HAP-1 (cell line): ENCODE measurements at regions not wholly inside any gene's neighbourhood (a gene's known extent, or its start where the extent isn't known, plus 50 kb on each side); places are given as distances from the start of the nearest gene placed in this dataset.

ENCODE experiments used
- DNase-seq, 2 experiments: peaks; one replicate each; pipeline ENCODE4 v3.0.0-alpha.2; 2016 to 2020; ENCODE audit warnings: low spot score in 2 of 2
- H3K27me3 ChIP-seq: fragments of 250-450 bp; sonication (Bioruptor Pico); 2 replicates; pipeline ENCODE4 v1.5.1; 2020; ENCODE audit warnings: low read depth, mild to moderate bottlenecking, moderate library complexity
- H3K36me3 ChIP-seq: fragments of 250-450 bp; sonication (Bioruptor Pico); replicated peaks from 2 replicates; pipeline ENCODE4 v1.5.1; 2020; ENCODE audit warnings: mild to moderate bottlenecking
- H3K4me1 ChIP-seq: fragments of 250-450 bp; sonication (Bioruptor Pico); 2 replicates; pipeline ENCODE4 v1.5.1; 2020; ENCODE audit warnings: mild to moderate bottlenecking
- H3K4me3 ChIP-seq: fragments of 250-450 bp; sonication (Bioruptor Pico); 2 replicates; pipeline ENCODE4 v1.5.1; 2020; ENCODE audit warnings: mild to moderate bottlenecking, moderate library complexity
- H3K9me3 ChIP-seq: fragments of 250-450 bp; sonication (Bioruptor Pico); 2 replicates; pipeline ENCODE4 v1.5.1; 2020; ENCODE audit warnings: mild to moderate bottlenecking, moderate library complexity
- in situ Hi-C: fragments of 300-500 bp; cut with MboI; formaldehyde crosslinking; loops from 3 replicates; pipeline ENCODE4 v1.14.3; 2020; ENCODE audit warnings: low sequenced_read_pairs, inconsistent platforms, mixed read lengths

DNA sequence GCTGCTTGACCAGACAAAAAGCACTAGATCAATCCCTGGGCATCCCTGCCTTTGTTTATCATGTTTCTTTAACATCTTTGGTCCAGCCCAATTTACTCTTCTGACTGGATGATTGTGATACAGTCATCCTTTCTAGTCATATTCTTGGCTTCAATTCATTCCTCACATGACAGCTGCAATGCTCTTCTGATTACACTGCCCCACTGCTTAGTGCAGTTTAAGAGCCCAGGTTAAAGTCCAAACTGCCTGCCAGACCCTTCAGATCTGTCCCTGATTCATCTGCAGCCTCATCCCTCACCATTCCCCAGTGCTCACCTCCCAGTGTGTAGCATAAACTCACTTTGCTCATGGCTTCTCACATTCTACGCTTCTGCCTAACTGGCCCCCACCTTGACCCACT lies 383.8 kb downstream of the TNS3 start:
- Histone ChIP-seq H3K4me1 (no peaks in the 10 kb centered on the region), H3K9me3 (no peaks in the 10 kb centered on the region), H3K36me3 (no peaks in the 10 kb centered on the region), H3K27me3 (no peaks in the 10 kb centered on the region), H3K4me3 (no peak overlapping the region)
- in situ Hi-C loops = no loop called here
- no peak for DNase-seq

DNA sequence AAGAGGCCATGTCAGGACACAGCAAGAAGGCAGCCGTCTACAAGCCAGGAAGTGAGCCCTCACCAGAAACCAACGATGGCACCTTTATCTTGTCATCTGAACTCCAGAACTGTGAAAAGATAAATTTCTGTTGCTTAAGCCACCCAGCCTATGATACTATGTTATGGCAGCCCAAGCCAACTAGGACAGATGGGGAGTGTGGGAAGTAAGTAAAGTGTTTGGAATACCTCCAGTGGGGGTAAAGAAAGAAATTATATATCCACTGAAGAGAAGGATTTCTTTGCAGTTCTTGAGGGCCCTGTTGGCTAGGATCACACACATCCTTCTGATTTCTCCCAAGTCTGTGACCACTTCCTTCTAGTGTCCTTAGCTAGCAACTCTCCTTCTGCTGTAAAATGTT lies 384.4 kb downstream of the TNS3 start:
- no peak overlapping the region for H3K4me3 ChIP-seq
- H3K4me1 ChIP-seq = no peaks in the 10 kb centered on the region
- no peak for DNase-seq
- in situ Hi-C loops = no loop called here
- no peaks in the 10 kb centered on the region for H3K9me3 ChIP-seq
- no peaks in the 10 kb centered on the region for H3K27me3 ChIP-seq
- H3K36me3 ChIP-seq = no peaks in the 10 kb centered on the region

DNA sequence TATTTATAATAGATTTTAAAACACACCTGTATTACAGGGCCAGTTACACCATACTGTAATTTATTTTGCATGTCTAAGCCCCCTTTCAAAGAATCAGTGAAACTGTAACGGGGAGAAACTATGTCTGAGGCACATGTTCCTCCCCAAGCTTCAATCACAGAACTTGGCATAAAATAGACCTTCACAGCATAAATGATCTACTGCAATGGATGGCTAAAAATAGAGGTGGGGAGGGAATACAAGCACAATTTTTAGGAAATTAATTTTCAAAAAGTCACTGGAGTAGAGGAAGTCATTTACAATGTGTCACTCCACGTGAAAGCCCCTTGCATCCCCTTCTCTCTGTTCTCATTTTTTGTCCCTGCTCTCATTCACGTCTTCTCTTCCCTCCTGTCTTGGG lies 385.2 kb downstream of the TNS3 start:
- in situ Hi-C loops = no loop called here
- Histone ChIP-seq H3K27me3 (no peaks in the 10 kb centered on the region), H3K9me3 (no peaks in the 10 kb centered on the region), H3K4me3 (no peak overlapping the region), H3K36me3 (no peaks in the 10 kb centered on the region), H3K4me1 (no peaks in the 10 kb centered on the region)
- no peak for DNase-seq

DNA sequence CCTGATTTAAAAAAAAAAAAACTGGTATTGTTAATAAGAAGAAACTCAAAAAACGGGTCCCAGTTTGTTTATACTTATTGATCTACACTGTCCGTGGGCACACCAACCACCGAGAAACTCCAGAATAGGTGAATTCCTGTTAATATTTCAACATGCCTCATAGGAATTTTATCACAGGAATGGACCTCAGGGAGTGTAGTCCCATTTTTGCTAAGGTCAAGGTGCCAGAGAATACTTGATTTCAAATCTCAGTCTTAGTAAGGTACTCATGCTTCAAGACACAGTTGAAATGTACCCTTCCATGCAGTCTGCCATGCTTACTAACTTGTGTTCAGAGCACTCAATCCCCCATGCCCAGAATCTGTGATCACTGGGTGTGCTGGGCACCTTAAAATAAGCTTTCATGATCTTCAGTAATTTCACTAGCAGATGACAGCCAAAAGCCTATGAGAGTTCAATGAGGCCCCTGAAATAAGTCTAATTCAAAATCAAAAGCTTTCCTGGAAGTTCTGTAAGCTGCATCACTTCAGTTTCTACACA lies 385.7 kb downstream of the TNS3 start:
- Histone ChIP-seq H3K4me3 (no peak overlapping the region), H3K27me3 (no peaks in the 10 kb centered on the region), H3K36me3 (no peaks in the 10 kb centered on the region), H3K9me3 (no peaks in the 10 kb centered on the region), H3K4me1 (no peaks in the 10 kb centered on the region)
- DNase-seq = no peak
- in situ Hi-C loops = no loop called here

DNA sequence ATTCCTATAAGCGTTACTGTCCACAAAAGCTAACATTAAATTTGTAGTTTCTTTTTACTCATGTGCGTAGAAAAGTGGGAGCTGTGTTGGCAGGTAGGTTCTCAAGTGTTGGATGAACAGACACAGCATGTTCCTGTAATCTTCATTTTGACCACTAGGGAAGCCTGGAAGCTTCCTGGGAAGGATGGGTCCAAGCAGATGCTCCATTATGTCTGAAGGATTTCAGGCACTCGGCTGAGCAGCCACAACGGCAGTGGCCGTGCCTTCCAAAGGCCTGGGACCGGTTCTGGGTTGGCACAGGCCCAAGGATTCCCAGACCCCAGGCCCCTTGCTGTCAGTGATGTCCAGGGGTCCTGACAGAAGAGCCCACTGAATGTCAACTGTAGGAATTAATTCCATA lies 386.3 kb downstream of the TNS3 start:
- H3K27me3 ChIP-seq = no peaks in the 10 kb centered on the region
- DNase-seq = peak in 1 of 2 experiments; percentile 8
- no peak overlapping the region for H3K4me3 ChIP-seq
- H3K4me1 ChIP-seq = no peaks in the 10 kb centered on the region
- in situ Hi-C loops = no loop called here
- no peaks in the 10 kb centered on the region for H3K36me3 ChIP-seq
- no peaks in the 10 kb centered on the region for H3K9me3 ChIP-seq

DNA sequence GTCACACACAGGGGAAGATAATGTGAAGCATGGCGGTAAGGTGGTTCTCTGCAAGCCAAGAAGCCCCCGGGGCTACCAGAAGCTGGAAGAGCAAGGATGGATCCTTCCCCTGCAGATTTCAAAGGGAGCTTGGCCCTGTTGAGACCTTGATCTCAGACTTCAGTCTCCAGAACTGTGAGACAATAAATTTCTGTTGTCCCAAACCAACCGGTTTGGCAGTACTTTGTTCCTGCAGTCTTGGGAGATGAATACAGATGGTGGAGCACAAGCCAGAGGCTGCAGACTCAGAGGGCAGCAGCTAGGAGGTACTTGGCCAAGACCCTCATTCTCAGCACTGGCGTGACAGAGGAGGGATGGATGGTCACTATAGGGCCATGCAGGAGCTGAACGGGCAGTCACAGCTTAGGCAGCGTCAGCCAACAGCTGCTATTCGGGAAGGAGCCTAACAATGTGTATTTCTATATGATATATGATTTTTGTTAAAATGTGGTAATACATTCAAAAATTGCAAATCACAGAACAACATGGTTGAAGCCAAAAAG lies 387.3 kb downstream of the TNS3 start:
- no peaks in the 10 kb centered on the region for H3K4me1 ChIP-seq
- H3K36me3 ChIP-seq = no peaks in the 10 kb centered on the region
- no peak overlapping the region for H3K4me3 ChIP-seq
- in situ Hi-C loops = no loop called here
- no peaks in the 10 kb centered on the region for H3K27me3 ChIP-seq
- no peak for DNase-seq
- no peaks in the 10 kb centered on the region for H3K9me3 ChIP-seq

DNA sequence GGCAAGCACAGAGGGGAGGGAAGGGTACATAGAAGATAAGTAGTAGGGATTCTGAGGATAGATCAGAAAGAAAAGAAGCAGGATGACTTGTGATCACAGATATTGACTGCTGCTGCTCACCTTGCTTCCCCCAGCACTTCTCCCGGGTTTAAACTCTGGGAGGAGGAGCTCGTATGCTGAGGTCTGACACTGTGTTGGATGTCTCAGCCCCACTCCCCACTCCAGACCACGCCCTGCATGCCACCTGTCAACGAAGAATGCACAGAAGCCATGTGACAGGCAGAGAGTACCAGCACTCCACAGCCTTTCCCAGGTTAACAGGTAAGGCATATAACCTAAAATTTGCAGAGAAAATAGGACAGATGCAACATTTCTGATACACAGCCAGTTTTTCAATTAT lies 388.9 kb downstream of the TNS3 start:
- Histone ChIP-seq H3K4me3 (no peak overlapping the region), H3K9me3 (no peaks in the 10 kb centered on the region), H3K27me3 (no peaks in the 10 kb centered on the region), H3K36me3 (no peaks in the 10 kb centered on the region), H3K4me1 (no peaks in the 10 kb centered on the region)
- no peak for DNase-seq
- in situ Hi-C loops = no loop called here

DNA sequence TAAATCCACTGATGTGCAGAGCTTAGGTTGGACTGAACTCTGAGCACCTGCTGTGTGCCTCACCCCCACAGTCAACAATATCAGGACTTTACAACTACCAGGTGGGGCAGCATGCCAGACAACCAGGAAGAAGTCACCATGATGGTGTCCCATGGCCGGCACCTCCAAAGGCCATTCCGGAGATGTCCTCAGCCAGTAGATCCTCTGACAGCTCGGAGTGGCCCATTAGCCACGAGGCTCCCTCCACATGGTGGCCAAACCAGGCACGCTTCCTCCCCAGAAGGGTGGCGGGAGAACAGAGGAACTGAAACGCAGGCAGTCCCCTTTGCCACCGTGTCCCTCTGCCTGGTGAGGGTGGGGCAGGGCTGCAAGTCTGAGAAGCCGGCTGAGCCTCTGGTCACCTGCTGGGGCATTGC lies 390.0 kb downstream of the TNS3 start:
- Histone ChIP-seq H3K9me3 (no peaks in the 10 kb centered on the region), H3K27me3 (no peaks in the 10 kb centered on the region), H3K36me3 (no peaks in the 10 kb centered on the region), H3K4me3 (no peak overlapping the region), H3K4me1 (no peaks in the 10 kb centered on the region)
- no peak for DNase-seq
- in situ Hi-C loops = no loop called here

DNA sequence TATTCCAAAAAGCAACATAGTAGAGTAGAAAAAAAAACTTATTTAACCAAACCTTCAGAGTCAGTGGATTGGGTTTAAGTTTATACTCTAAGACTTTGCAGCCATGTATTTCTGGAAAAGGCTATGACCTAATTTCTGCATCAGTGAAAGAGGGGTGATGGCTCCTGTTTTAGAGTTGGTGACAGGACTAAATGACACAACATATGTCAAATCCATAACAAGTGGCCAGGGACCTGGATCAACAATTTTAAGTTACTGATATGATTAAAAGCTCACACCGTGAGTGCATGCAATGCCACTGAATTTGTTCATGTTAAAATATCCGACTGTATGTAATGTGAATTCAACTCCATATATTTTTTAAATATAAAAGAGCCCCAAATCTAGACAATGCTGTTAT lies 390.6 kb downstream of the TNS3 start:
- no peaks in the 10 kb centered on the region for H3K4me1 ChIP-seq
- no peaks in the 10 kb centered on the region for H3K36me3 ChIP-seq
- in situ Hi-C loops = no loop called here
- no peak for DNase-seq
- H3K9me3 ChIP-seq = no peaks in the 10 kb centered on the region
- H3K27me3 ChIP-seq = no peaks in the 10 kb centered on the region
- no peak overlapping the region for H3K4me3 ChIP-seq

DNA sequence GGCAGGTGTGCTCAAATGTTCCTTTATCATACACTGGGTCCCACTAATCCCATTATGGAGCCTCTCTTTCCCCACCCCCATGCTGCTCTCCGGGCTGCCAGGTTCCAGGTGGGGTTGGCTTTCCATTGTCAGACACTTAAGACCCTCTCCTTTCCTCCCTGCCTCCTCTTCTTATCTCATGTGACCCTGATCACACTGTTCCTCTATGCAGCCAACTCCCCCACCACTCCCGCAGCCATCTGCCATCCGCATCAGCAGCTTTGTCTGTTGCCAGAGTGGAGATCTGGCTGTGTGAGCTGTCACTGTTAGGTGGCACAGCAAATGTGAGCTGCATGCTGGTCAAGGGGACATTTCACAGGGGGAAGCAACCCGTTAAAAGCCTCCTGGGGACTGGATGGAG lies 391.4 kb downstream of the TNS3 start:
- H3K4me3 ChIP-seq = no peak overlapping the region
- H3K27me3 ChIP-seq = no peaks in the 10 kb centered on the region; the same call in 1 of the 2 replicates
- no peaks in the 10 kb centered on the region for H3K4me1 ChIP-seq
- H3K9me3 ChIP-seq = no peaks in the 10 kb centered on the region
- H3K36me3 ChIP-seq = no peaks in the 10 kb centered on the region
- in situ Hi-C loops = no loop called here
- no peak for DNase-seq

DNA sequence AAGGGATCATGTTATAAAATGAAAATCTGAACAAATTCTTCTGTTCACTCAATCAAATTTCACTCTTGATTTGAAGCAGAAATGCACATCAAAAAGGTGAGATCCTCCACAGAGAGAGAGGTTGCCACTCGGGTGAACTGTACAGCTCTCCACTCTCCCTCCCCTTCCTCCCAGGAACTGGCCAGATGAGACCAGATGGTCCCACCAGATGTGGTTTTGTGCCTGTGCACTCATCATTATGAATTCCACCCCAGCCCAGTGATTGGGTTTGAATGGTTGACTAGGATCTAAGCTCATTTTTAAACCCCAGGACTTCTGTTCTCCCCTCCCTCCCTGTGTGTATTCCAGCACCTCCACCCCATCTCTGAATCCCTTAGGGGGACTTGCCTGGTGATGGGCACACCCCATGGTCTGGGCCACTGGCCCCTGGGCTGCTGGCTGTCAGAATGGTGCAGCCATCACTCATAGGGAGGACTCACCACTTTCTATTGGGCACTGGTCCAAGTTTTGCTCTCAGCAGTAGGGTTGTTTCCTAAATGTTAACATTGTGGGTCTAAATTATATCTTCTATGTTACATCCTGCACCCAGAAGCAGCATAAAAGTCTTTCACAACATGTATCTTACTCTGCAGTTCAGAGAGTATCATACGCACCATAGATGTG lies 393.1 kb downstream of the TNS3 start:
- Histone ChIP-seq H3K4me1 (no peaks in the 10 kb centered on the region), H3K36me3 (no peaks in the 10 kb centered on the region), H3K27me3 (no peaks in the 10 kb centered on the region; the same call in 1 of the 2 replicates), H3K9me3 (no peaks in the 10 kb centered on the region), H3K4me3 (no peak overlapping the region)
- no peak for DNase-seq
- in situ Hi-C loops = loop anchor here (10.0 kb wide), 1 partner anchor 1274 kb away; no protein-coding TSS in a partner anchor

DNA sequence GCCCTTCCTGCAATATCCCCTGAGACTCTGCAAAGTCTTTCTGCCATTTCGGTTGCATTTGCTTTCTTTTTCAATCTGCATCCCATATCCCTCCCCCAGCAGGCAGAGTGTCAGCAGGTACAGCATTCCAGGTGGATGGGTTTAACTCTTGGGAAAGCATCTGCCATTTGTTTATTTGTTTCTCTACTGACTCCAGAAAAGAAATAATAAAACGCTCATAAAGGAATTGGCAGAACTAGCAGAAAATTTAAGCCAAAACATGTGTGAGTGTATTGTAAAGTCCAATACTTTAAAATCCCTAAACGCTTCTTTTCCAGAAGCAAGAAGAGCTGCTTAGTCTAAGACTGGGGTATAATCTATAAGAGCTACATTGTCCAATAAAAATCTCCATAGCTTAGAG lies 393.8 kb downstream of the TNS3 start:
- H3K36me3 ChIP-seq = no peaks in the 10 kb centered on the region
- no peaks in the 10 kb centered on the region for H3K9me3 ChIP-seq
- no peak for DNase-seq
- H3K27me3 ChIP-seq = no peaks in the 10 kb centered on the region; the same call in 1 of the 2 replicates
- H3K4me3 ChIP-seq = no peak overlapping the region
- no peaks in the 10 kb centered on the region for H3K4me1 ChIP-seq
- in situ Hi-C loops = loop anchor here (10.0 kb wide), 1 partner anchor 1273 kb away; no protein-coding TSS in a partner anchor

DNA sequence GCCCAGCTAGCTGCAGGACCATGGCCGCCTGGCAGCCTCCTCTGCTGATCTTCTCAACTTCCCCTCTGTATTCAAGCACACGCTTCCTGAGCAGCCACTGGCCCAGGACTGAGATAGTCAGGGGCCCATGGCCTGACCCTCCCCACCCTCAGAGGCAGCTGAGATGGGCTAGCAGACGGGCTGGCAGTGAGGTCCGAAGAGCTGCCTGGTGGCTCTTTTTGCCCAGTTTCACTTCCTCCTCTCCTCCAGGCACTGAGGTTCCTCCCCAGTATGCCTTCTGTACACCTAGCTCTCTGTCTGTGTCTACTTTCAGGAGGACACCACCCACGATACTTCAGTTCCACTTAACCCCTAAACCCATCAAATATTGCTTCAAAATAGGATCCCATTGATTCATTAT lies 395.6 kb downstream of the TNS3 start:
- H3K9me3 ChIP-seq = no peaks in the 10 kb centered on the region
- in situ Hi-C loops = loop anchor here (10.0 kb wide), 1 partner anchor 1272 kb away; no protein-coding TSS in a partner anchor
- no peaks in the 10 kb centered on the region for H3K36me3 ChIP-seq
- no peaks in the 10 kb centered on the region for H3K4me1 ChIP-seq
- no peaks in the 10 kb centered on the region; the same call in 1 of the 2 replicates for H3K27me3 ChIP-seq
- H3K4me3 ChIP-seq = no peak overlapping the region
- no peak for DNase-seq

DNA sequence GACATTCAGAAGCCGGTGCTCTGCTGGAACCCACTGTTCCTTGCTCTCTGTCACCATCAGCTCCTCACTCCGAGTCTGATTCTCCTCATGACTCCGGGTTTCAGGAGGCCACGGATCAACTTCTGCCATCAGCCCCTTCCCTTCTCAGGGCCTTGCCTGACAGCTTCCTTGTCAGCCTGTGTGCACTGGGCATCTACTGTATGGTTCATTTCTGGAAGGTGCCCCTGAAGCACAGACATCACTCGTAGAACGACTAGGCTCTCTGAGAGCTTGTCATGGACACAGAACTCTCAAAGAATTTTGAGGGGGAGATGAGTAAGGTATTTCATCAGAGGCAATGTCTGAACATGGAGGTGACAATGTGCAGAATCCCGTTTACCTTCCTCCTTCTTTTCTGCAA lies 396.1 kb downstream of the TNS3 start:
- Histone ChIP-seq H3K9me3 (no peaks in the 10 kb centered on the region), H3K27me3 (no peaks in the 10 kb centered on the region; the same call in 1 of the 2 replicates), H3K4me3 (no peak overlapping the region), H3K36me3 (no peaks in the 10 kb centered on the region), H3K4me1 (no peaks in the 10 kb centered on the region)
- in situ Hi-C loops = loop anchor here (10.0 kb wide), 1 partner anchor 1271 kb away; no protein-coding TSS in a partner anchor
- DNase-seq = no peak
